ENCODE measurements at regions not wholly inside any gene's neighbourhood (a gene's known extent, or its start where the extent isn't known, plus 50 kb on each side); places are given as distances from the start of the nearest gene placed in this dataset.

DNA sequence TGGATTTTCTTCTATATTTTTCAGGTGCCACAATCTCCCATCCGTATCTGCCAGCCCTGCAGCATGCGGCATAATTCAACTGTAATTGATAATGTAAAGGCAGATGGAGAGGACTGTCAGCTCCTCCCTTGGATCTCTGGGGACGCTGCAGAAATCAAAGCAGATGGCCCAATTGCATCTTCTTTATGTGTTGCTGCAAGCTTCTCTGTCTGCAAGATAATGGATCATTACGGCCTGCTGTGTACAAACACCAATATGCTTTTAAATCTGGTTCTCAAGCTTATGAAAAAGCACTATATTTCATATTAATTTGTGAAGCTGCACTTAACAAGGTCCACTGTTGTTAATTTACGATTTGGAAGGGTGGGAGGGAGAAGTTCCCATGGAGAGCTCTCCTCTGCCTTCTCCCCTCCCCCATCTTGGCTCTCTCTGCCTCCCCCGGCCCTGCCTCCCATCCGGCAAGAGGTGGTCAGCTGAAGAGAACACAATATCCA is 607.5 kb downstream of the TOX3 start:
- no peaks in the 10 kb centered on the region for H3K36me3 ChIP-seq (ENCODE audit: insufficient read depth in 1 of 2, low read depth in 1 of 2)
- H3K27ac ChIP-seq: no peak overlapping the region
- no peak for DNase-seq
- no peaks in the 10 kb centered on the region for H3K27me3 ChIP-seq (ENCODE audit: insufficient read depth in 3 of 3, low read length in 2 of 3)
- TF ChIP-seq, protein P1, sequence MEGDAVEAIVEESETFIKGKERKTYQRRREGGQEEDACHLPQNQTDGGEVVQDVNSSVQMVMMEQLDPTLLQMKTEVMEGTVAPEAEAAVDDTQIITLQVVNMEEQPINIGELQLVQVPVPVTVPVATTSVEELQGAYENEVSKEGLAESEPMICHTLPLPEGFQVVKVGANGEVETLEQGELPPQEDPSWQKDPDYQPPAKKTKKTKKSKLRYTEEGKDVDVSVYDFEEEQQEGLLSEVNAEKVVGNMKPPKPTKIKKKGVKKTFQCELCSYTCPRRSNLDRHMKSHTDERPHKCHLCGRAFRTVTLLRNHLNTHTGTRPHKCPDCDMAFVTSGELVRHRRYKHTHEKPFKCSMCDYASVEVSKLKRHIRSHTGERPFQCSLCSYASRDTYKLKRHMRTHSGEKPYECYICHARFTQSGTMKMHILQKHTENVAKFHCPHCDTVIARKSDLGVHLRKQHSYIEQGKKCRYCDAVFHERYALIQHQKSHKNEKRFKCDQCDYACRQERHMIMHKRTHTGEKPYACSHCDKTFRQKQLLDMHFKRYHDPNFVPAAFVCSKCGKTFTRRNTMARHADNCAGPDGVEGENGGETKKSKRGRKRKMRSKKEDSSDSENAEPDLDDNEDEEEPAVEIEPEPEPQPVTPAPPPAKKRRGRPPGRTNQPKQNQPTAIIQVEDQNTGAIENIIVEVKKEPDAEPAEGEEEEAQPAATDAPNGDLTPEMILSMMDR (IDR thresholded peaks at IDR 0.05): no peak
- no peak for ATAC-seq
- H3K9me3 ChIP-seq: no peaks in the 10 kb centered on the region
- intact Hi-C loops (cut with DNase I): no loop called here
- WGBS, 3 donors: 31 to 36% (median 33%) methylated on average over 7 of the region's 7 CpGs
- no peak overlapping the region for H3K4me3 ChIP-seq
- no peaks in the 10 kb centered on the region for H3K4me1 ChIP-seq

DNA sequence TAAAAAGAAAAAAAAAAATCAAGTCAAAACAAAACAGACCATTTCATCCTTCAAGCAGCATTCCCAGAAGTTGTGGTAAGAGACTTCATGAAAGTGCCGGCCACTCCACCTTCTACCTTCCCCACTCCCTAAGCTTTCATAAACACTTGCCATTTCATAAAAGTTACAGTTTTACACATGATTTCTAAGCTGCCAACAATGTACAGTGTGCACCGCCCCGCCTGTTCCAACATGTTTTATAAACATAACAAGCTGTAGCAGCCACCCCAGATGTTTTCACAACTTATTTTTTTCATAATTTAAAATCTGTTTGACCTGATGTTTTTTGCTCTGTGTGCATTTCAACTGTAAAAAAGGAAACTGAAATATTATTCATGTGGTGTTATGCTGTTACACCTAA is 608.1 kb downstream of the TOX3 start:
- Histone ChIP-seq H3K27me3 (ENCODE audit: insufficient read depth in 3 of 3, low read length in 2 of 3) (no peaks in the 10 kb centered on the region), H3K4me1 (no peaks in the 10 kb centered on the region), H3K36me3 (ENCODE audit: insufficient read depth in 1 of 2, low read depth in 1 of 2) (no peaks in the 10 kb centered on the region), H3K9me3 (no peaks in the 10 kb centered on the region), H3K4me3 (no peak overlapping the region), H3K27ac (no peak overlapping the region)
- DNase-seq: no peak
- WGBS, 3 donors: 74 to 83% (median 76%) methylated on average over 3 of the region's 3 CpGs
- TF ChIP-seq, protein P1 (IDR thresholded peaks at IDR 0.05): no peak
- intact Hi-C loops (cut with DNase I): no loop called here
- ATAC-seq: no peak

DNA sequence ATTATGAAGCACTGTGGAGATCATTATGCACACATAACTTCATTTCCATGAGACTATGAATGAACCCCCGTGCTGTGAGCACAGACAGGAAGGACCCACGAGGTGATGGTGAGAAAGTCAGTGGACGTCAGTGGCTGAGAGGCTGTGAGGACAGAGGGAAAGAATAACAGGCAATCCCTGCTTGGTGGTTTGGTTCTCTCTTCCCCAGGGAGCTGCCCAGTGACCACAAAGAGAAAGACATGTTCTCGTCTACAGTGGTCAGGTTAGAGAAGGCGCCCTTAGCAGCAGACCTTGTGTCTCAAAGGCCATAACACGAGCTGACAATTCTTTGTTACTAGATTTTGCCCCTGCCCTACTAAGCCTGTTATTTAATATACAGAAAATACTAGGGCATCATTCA is 609.2 kb downstream of the TOX3 start:
- Histone ChIP-seq H3K9me3 (no peaks in the 10 kb centered on the region), H3K27ac (no peak overlapping the region), H3K4me3 (no peak overlapping the region), H3K36me3 (ENCODE audit: insufficient read depth in 1 of 2, low read depth in 1 of 2) (no peaks in the 10 kb centered on the region), H3K4me1 (no peaks in the 10 kb centered on the region), H3K27me3 (ENCODE audit: insufficient read depth in 3 of 3, low read length in 2 of 3) (no peaks in the 10 kb centered on the region)
- 70 to 84% (median 74%) methylated on average over 6 of the region's 6 CpGs for WGBS, 3 donors
- TF ChIP-seq, protein P1 (IDR thresholded peaks at IDR 0.05): no peak
- intact Hi-C loops (cut with DNase I): no loop called here
- ATAC-seq (no peak), DNase-seq (no peak)

DNA sequence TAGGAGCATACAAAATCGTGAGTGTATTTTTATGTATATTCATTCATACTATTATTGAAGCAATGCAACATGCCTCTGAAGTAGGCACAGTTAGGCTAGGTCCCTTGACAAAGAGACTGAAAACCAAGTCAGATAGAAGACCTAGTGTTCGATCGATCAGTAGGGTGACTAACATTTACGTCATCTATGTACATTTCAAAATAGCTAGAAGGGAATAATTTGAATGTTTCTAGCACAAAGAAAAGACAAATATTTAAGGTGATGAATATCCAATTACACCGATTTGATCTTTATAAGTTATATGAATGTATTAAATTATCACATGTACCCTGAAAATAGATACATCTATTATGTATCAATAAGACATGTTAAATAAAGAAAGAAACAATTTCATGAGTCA is 610.1 kb downstream of the TOX3 start:
- intact Hi-C loops (cut with DNase I): no loop called here
- H3K4me1 ChIP-seq: no peaks in the 10 kb centered on the region
- WGBS, 3 donors: 91 to 95% (median 93%) methylated on average over 5 of the region's 5 CpGs
- no peak overlapping the region for H3K4me3 ChIP-seq
- ATAC-seq (no peak), DNase-seq (no peak)
- TF ChIP-seq, protein P1 (IDR thresholded peaks at IDR 0.05): no peak
- no peaks in the 10 kb centered on the region for H3K9me3 ChIP-seq
- H3K36me3 ChIP-seq (ENCODE audit: insufficient read depth in 1 of 2, low read depth in 1 of 2): no peaks in the 10 kb centered on the region
- H3K27ac ChIP-seq: no peak overlapping the region
- no peaks in the 10 kb centered on the region for H3K27me3 ChIP-seq (ENCODE audit: insufficient read depth in 3 of 3, low read length in 2 of 3)

DNA sequence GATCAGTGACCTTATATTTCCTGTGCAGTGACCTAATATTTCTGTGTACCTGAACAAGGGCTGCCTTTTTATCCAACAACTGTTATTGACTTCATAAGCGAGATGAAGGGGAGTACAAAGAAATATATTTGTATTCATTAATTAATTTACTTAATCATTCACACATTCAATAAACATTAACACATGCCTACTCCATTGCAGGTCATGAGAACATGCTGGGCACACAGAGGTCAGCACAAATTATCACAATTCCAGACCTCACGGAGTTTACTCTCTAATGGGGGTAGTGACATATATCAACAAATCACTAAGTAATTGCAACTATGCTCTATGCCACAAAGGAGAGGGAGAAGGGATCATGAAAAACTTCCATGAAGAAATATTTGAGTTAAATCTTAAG is 614.6 kb downstream of the TOX3 start:
- no peak for ATAC-seq
- TF ChIP-seq, protein P1 (IDR thresholded peaks at IDR 0.05): no peak
- WGBS, 3 donors: 74 to 82% (median 76%) methylated on average over 2 of the region's 2 CpGs

More for the DNA sequence above, 614.6 kb downstream of the TOX3 start:
- no peaks in the 10 kb centered on the region for H3K36me3 ChIP-seq (ENCODE audit: insufficient read depth in 1 of 2, low read depth in 1 of 2)
- no peak overlapping the region for H3K4me3 ChIP-seq
- H3K4me1 ChIP-seq: no peaks in the 10 kb centered on the region
- no peak overlapping the region for H3K27ac ChIP-seq
- DNase-seq: no peak
- H3K9me3 ChIP-seq: no peaks in the 10 kb centered on the region
- intact Hi-C loops (cut with DNase I): no loop called here
- H3K27me3 ChIP-seq (ENCODE audit: insufficient read depth in 3 of 3, low read length in 2 of 3): peaks cover 0 to 2% (median 0%) of the 10 kb centered on the region in 3 donors

Data from psoas muscle (tissue), 7 donors.